H1 (cell line): ENCODE measurements at regions not wholly inside any gene's neighbourhood (a gene's known extent, or its start where the extent isn't known, plus 50 kb on each side); places are given as distances from the start of the nearest gene placed in this dataset.

Experiments used
- CHD2 ChIP-seq: IDR thresholded peaks from 2 replicates; pipeline ENCODE4 v1.6.1; 2012; ENCODE audit warnings: low read length, improper control_type of control experiment
- FOSL1 ChIP-seq: IDR thresholded peaks from 2 replicates; pipeline ENCODE4 v1.6.1; 2011; ENCODE audit warnings: mild to moderate bottlenecking, low read depth, low read length, moderate library complexity; ENCODE audit not compliant: insufficient read depth
- SAP30 ChIP-seq: fragments of 300-600 bp; sonication (generic); IDR thresholded peaks from 2 replicates; pipeline ENCODE4 v1.7.1; 2012; ENCODE audit warnings: low read length, moderate library complexity, mild to moderate bottlenecking, inconsistent platforms; ENCODE audit not compliant: insufficient read depth, insufficient replicate concordance
- SP1 ChIP-seq: IDR thresholded peaks from 2 replicates; pipeline ENCODE4 v1.6.1; 2011; ENCODE audit warnings: low read depth, low read length
- TF ChIP-seq, protein P1 (sequence below), 3 experiments: IDR thresholded peaks; 1 replicate in 2 of 3; 2 replicates in 1 of 3; pipeline versions ENCODE4 v1.5.1 to v1.6.1; 2011; ENCODE audit warnings: low read length in 3 of 3, mild to moderate bottlenecking in 3 of 3, inconsistent platforms in 2 of 3, low read depth in 1 of 3, moderate library complexity in 1 of 3; ENCODE audit not compliant: insufficient read depth in 1 of 3; ENCODE audit errors: control extremely low read depth in 1 of 3
- TF ChIP-seq, protein P2 (sequence below): IDR thresholded peaks from 2 replicates; pipeline ENCODE4 v1.6.1; 2012; ENCODE audit warnings: inconsistent platforms

DNA sequence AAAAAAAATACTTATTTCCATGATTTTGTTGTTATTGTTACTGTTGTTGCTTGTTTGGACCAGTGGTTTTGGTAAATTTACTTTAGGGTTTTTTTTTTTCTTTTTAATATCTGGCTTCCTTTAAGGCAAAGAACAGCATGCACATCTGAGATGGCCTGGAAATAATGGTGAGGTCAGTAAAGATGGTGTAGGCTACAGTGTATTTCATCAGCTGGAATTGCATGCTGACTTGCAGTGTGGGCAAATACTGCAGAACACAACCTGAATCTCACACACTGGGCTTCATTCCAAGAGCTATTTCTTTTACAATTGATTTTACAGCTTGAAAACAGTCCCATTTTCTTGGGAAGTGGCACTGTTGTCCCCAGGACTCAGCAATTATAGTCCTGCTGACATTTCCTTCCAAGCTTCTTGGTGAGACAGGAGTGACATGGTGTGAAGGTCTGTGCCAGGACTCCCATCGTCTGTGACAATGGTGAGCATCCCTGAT lies 376.1 kb upstream of the SOX11 start (continued):
- TF ChIP-seq, protein P1, sequence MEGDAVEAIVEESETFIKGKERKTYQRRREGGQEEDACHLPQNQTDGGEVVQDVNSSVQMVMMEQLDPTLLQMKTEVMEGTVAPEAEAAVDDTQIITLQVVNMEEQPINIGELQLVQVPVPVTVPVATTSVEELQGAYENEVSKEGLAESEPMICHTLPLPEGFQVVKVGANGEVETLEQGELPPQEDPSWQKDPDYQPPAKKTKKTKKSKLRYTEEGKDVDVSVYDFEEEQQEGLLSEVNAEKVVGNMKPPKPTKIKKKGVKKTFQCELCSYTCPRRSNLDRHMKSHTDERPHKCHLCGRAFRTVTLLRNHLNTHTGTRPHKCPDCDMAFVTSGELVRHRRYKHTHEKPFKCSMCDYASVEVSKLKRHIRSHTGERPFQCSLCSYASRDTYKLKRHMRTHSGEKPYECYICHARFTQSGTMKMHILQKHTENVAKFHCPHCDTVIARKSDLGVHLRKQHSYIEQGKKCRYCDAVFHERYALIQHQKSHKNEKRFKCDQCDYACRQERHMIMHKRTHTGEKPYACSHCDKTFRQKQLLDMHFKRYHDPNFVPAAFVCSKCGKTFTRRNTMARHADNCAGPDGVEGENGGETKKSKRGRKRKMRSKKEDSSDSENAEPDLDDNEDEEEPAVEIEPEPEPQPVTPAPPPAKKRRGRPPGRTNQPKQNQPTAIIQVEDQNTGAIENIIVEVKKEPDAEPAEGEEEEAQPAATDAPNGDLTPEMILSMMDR (IDR thresholded peaks at IDR 0.05; ENCODE audit: control extremely low read depth in 1 of 3, insufficient read depth in 1 of 3, low read depth in 1 of 3, low read length in 3 of 3), result no peak
- TF ChIP-seq FOSL1 (no peak), SP1 (no peak), SAP30 (no peak), CHD2 (no peak)
- TF ChIP-seq, protein P2, sequence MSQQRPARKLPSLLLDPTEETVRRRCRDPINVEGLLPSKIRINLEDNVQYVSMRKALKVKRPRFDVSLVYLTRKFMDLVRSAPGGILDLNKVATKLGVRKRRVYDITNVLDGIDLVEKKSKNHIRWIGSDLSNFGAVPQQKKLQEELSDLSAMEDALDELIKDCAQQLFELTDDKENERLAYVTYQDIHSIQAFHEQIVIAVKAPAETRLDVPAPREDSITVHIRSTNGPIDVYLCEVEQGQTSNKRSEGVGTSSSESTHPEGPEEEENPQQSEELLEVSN, result no peak
